IMR-90 (cell line): ENCODE measurements at regions not wholly inside any gene's neighbourhood (a gene's known extent, or its start where the extent isn't known, plus 50 kb on each side); places are given as distances from the start of the nearest gene placed in this dataset.

Experiments
- BHLHE40 ChIP-seq: fragments of 150-350 bp; IDR thresholded peaks from 2 replicates; pipeline ENCODE4 v1.6.1; 2016; ENCODE audit warnings: mild to moderate bottlenecking, low read depth, low read length
- CEBPB ChIP-seq: IDR thresholded peaks from 2 replicates; pipeline ENCODE4 v1.6.1; 2012; ENCODE audit warnings: low read depth, low read length, improper control_type of control experiment
- CTCF ChIP-seq: conservative IDR thresholded peaks from 2 replicates; pipeline ENCODE4 v1.5.1; 2012; ENCODE audit warnings: mild to moderate bottlenecking, low read depth, low read length, improper control_type of control experiment
- FOS ChIP-seq: fragments of 150-350 bp; IDR thresholded peaks from 2 replicates; pipeline ENCODE4 v1.6.1; 2016; ENCODE audit warnings: low read depth, low read length
- MAFK ChIP-seq: IDR thresholded peaks from 2 replicates; pipeline ENCODE4 v1.6.1; 2012; ENCODE audit warnings: low read depth, low read length, improper control_type of control experiment
- MAZ ChIP-seq: IDR thresholded peaks from 2 replicates; pipeline ENCODE4 v1.6.1; 2012; ENCODE audit warnings: low read depth, mild to moderate bottlenecking, low read length, improper control_type of control experiment, moderate library complexity, borderline replicate concordance
- MXI1 ChIP-seq: IDR thresholded peaks from 2 replicates; pipeline ENCODE4 v1.6.1; 2012; ENCODE audit warnings: low read depth, mild to moderate bottlenecking, low read length, moderate library complexity, borderline replicate concordance
- NFE2L2 ChIP-seq: fragments of 150-350 bp; IDR thresholded peaks from 2 replicates; pipeline ENCODE4 v1.6.1; 2016; ENCODE audit warnings: low read depth, mild to moderate bottlenecking, low read length
- POLR2A ChIP-seq: IDR thresholded peaks from 2 replicates; pipeline ENCODE4 v1.6.1; 2012; ENCODE audit warnings: mild to moderate bottlenecking, low read depth, low read length
- RAD21 ChIP-seq: IDR thresholded peaks from 2 replicates; pipeline ENCODE4 v1.6.1; 2012; ENCODE audit warnings: low read length, improper control_type of control experiment
- RFX5 ChIP-seq: IDR thresholded peaks from 2 replicates; pipeline ENCODE4 v1.8.0; 2012; ENCODE audit warnings: low read depth, mild to moderate bottlenecking, low read length, moderate library complexity
- SMC3 ChIP-seq: fragments of 150-350 bp; IDR thresholded peaks from 2 replicates; pipeline ENCODE4 v1.6.1; 2016; ENCODE audit warnings: low read depth, mild to moderate bottlenecking, antibody characterized with exemption, low read length, moderate library complexity
- USF2 ChIP-seq: fragments of 150-350 bp; IDR thresholded peaks from 2 replicates; pipeline ENCODE4 v1.6.1; 2017; ENCODE audit warnings: mild to moderate bottlenecking, antibody characterized with exemption, low read length, low read depth

GRCh38 chr15:91716536-91716935, 137.0 kb upstream of the SLCO3A1 start:
- no peak for TF ChIP-seq CTCF
- no peak for TF ChIP-seq POLR2A
- TF ChIP-seq BHLHE40, result no peak
- TF ChIP-seq FOS, result no peak
- no peak for TF ChIP-seq RFX5
- TF ChIP-seq CEBPB, result no peak
- TF ChIP-seq RAD21, result no peak
- no peak for TF ChIP-seq SMC3
- no peak for TF ChIP-seq MXI1
- TF ChIP-seq MAZ, result no peak
- TF ChIP-seq MAFK, result no peak
- no peak for TF ChIP-seq USF2
- TF ChIP-seq NFE2L2, result no peak
